ENCODE measurements at regions not wholly inside any gene's neighbourhood (a gene's known extent, or its start where the extent isn't known, plus 50 kb on each side); places are given as distances from the start of the nearest gene placed in this dataset.

DNA sequence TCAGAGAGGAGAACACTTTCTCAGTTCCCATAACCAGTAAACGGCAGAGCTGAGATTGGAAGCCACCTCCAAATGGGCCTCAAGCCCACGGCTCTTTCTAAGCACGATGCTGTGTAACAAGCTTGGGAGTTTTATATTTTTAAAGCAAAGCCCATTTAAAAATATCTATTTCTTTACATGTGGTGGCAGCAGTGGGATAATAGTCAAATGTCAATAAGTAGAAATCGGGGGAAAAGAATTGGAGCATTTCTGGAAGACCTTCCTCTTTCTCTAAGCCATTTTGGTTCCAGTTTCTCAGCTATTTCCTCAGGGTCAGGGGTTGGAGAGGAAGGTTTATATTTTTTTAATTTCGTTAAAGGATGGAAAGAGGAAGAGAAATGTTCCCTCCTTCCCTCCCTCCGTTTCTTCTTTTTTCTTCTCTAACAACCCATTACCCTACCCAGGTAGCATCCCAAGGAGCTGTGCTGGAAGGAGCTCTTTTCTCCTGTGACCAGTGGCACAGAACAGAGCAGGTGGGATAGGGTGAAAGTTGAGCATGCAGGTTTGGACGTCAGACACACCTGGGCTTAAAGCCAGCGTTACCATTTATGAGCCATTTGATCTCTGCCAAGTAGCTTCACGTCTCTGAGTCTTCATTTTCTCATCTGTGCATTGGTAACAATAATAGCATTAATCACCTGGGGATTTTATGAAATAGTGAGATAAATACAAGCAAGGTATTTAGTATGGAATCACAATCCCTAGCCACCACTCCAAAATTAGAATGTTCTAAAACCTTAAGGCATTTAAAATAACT, 515.7 kb downstream of the RPS24 start:
- Histone ChIP-seq H4K8ac (ENCODE audit: low read depth, low read length) (no peak overlapping the region), H3K36me3 (ENCODE audit: control insufficient read depth, insufficient read depth, low read length) (no peaks in the 10 kb centered on the region), H4K5ac (ENCODE audit: low read length) (no peak overlapping the region), H2BK120ac (ENCODE audit: low read depth, low read length) (no peak overlapping the region), H3K4ac (ENCODE audit: low read depth, low read length) (no peak overlapping the region), H3K23ac (ENCODE audit: low read length) (no peak overlapping the region), H2BK15ac (replicated peaks; ENCODE audit: low read depth) (no peak overlapping the region), H3K56ac (ENCODE audit: low read length) (no peak overlapping the region), H3K27ac (ENCODE audit: low read depth, low read length) (no peak overlapping the region), H3K4me2 (ENCODE audit: low read length) (no peak overlapping the region), H2BK5ac (ENCODE audit: low read length) (no peak overlapping the region), H2AK5ac (ENCODE audit: low read length) (no peak overlapping the region), H3K9ac (ENCODE audit: low read length) (no peak overlapping the region), H3K79me1 (ENCODE audit: low read length) (no peaks in the 10 kb centered on the region), H3K4me3 (ENCODE audit: low read length) (no peak overlapping the region), H3K18ac (ENCODE audit: low read length) (no peak overlapping the region), H3K4me1 (ENCODE audit: control insufficient read depth, low read depth, low read length) (peaks cover 17% of the 10 kb centered on the region), H3K79me2 (ENCODE audit: control insufficient read depth, insufficient read depth, low read length) (no peaks in the 10 kb centered on the region), H3K27me3 (ENCODE audit: insufficient read depth, low read length, poor library complexity) (no peaks in the 10 kb centered on the region)
- WGBS (ENCODE audit: extremely low coverage, insufficient coverage, low lambda C conversion rate) = no CpG with 5 or more reads among the region's 9 CpGs
- DNase-seq = no peak

- Histone ChIP-seq H2AK5ac (ENCODE audit: low read length) (no peak overlapping the region), H3K4me1 (ENCODE audit: control insufficient read depth, low read depth, low read length) (peaks cover 17% of the 10 kb centered on the region), H3K4ac (ENCODE audit: low read depth, low read length) (no peak overlapping the region), H3K36me3 (ENCODE audit: control insufficient read depth, insufficient read depth, low read length) (no peaks in the 10 kb centered on the region), H3K79me1 (ENCODE audit: low read length) (no peaks in the 10 kb centered on the region), H3K4me2 (ENCODE audit: low read length) (no peak overlapping the region), H2BK120ac (ENCODE audit: low read depth, low read length) (no peak overlapping the region), H4K5ac (ENCODE audit: low read length) (no peak overlapping the region), H3K79me2 (ENCODE audit: control insufficient read depth, insufficient read depth, low read length) (no peaks in the 10 kb centered on the region), H3K18ac (ENCODE audit: low read length) (no peak overlapping the region), H2BK15ac (replicated peaks; ENCODE audit: low read depth) (no peak overlapping the region), H3K56ac (ENCODE audit: low read length) (no peak overlapping the region), H3K27me3 (ENCODE audit: insufficient read depth, low read length, poor library complexity) (no peaks in the 10 kb centered on the region), H4K8ac (ENCODE audit: low read depth, low read length) (no peak overlapping the region), H2BK5ac (ENCODE audit: low read length) (no peak overlapping the region), H3K4me3 (ENCODE audit: low read length) (no peak overlapping the region), H3K27ac (ENCODE audit: low read depth, low read length) (no peak overlapping the region), H3K9ac (ENCODE audit: low read length) (no peak overlapping the region), H3K23ac (ENCODE audit: low read length) (no peak overlapping the region)
- WGBS (ENCODE audit: extremely low coverage, insufficient coverage, low lambda C conversion rate) = no CpG with 5 or more reads among the region's 4 CpGs
- DNase-seq = no peak
Observed at GRCh38 chr10:78550090-78550489, 516.4 kb downstream of the RPS24 start.

DNA sequence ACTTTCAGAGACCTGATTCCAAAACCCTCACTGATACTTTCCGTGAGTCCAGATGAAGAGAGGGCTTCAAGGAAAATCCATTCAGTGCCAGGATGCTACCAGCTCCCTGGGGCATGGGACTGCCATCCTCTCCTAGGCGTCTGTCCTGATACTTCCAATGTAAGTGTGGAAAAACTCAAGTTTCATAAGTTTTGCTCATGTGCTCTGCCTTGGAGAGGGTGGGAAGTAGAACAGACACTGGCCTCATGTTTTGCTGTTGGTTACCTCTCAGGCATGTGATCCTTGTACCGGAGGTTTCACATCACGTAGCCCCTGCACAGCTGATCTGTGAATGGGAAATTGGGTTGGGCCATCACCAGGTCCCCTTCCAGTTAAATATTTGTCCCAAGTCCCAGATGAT, 517.1 kb downstream of the RPS24 start:
- Histone ChIP-seq H4K5ac (ENCODE audit: low read length) (no peak overlapping the region), H3K4ac (ENCODE audit: low read depth, low read length) (no peak overlapping the region), H3K9ac (ENCODE audit: low read length) (no peak overlapping the region), H3K4me2 (ENCODE audit: low read length) (no peak overlapping the region), H2BK5ac (ENCODE audit: low read length) (no peak overlapping the region), H3K36me3 (ENCODE audit: control insufficient read depth, insufficient read depth, low read length) (no peaks in the 10 kb centered on the region), H3K56ac (ENCODE audit: low read length) (no peak overlapping the region), H2AK5ac (ENCODE audit: low read length) (no peak overlapping the region), H3K27ac (ENCODE audit: low read depth, low read length) (no peak overlapping the region), H2BK15ac (replicated peaks; ENCODE audit: low read depth) (no peak overlapping the region), H3K79me2 (ENCODE audit: control insufficient read depth, insufficient read depth, low read length) (no peaks in the 10 kb centered on the region), H3K4me3 (ENCODE audit: low read length) (no peak overlapping the region), H4K8ac (ENCODE audit: low read depth, low read length) (no peak overlapping the region), H3K18ac (ENCODE audit: low read length) (no peak overlapping the region), H2BK120ac (ENCODE audit: low read depth, low read length) (no peak overlapping the region), H3K4me1 (ENCODE audit: control insufficient read depth, low read depth, low read length) (peaks cover 17% of the 10 kb centered on the region), H3K27me3 (ENCODE audit: insufficient read depth, low read length, poor library complexity) (no peaks in the 10 kb centered on the region), H3K23ac (ENCODE audit: low read length) (no peak overlapping the region), H3K79me1 (ENCODE audit: low read length) (no peaks in the 10 kb centered on the region)
- no peak for DNase-seq
- no CpG with 5 or more reads among the region's 4 CpGs for WGBS (ENCODE audit: extremely low coverage, insufficient coverage, low lambda C conversion rate)

DNA sequence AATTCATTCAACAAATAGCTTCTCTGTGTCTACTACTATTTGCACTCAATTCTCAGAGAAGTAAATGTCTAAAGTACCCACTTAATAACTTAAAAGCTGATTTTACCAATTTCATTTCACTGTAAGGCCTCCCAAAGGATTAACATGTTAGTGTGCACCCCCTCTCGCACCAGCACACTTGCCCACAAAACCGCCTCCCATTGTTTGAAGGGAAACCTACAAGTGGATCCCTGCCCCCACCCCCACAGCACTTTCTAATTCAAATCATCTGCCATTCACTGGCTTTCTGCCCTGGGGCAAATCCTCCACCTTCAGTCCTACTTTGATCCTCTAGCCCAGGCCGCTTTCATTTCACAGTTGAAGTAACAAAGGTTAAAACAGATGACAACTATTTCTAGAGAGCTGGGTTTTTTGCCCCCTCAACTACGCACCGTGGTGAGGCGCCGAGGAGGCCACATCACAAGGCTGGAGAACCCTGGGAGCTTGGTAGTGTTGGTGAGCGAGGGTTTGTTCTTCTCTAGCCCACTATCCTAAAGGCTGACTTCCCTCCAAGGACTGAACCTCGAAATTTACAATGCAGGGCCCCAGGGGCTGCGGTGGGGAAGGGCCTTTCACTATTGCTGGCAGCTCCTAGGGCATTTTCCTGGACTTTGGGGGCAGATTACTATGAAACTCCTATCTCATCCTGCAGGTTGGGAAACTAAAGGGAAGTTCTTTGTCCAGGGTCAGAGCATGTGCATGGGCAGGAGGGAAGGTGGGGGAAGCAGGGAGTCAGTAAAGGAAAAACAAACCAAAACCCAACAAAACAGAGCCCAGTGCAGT, 517.4 kb upstream of the ZMIZ1 start:
- Histone ChIP-seq H3K56ac (ENCODE audit: low read length) (peak overlapping the region; percentile 60), H3K4ac (ENCODE audit: low read depth, low read length) (peak overlapping the region; percentile 89), H3K4me3 (ENCODE audit: low read length) (no peak overlapping the region), H2AK5ac (ENCODE audit: low read length) (no peak overlapping the region), H3K18ac (ENCODE audit: low read length) (peak overlapping the region; percentile 73), H2BK15ac (replicated peaks; ENCODE audit: low read depth) (no peak overlapping the region), H3K27ac (ENCODE audit: low read depth, low read length) (peak overlapping the region; percentile 53), H3K79me2 (ENCODE audit: control insufficient read depth, insufficient read depth, low read length) (no peaks in the 10 kb centered on the region), H3K9ac (ENCODE audit: low read length) (no peak overlapping the region), H3K27me3 (ENCODE audit: insufficient read depth, low read length, poor library complexity) (no peaks in the 10 kb centered on the region), H3K4me2 (ENCODE audit: low read length) (no peak overlapping the region), H4K5ac (ENCODE audit: low read length) (no peak overlapping the region), H2BK5ac (ENCODE audit: low read length) (peak overlapping the region; percentile 20), H3K23ac (ENCODE audit: low read length) (no peak overlapping the region), H2BK120ac (ENCODE audit: low read depth, low read length) (peak overlapping the region; percentile 7), H3K4me1 (ENCODE audit: control insufficient read depth, low read depth, low read length) (peaks cover 17% of the 10 kb centered on the region), H3K36me3 (ENCODE audit: control insufficient read depth, insufficient read depth, low read length) (no peaks in the 10 kb centered on the region), H3K79me1 (ENCODE audit: low read length) (no peaks in the 10 kb centered on the region), H4K8ac (ENCODE audit: low read depth, low read length) (no peak overlapping the region)
- peak; percentile 84 for DNase-seq
- no CpG with 5 or more reads among the region's 10 CpGs for WGBS (ENCODE audit: extremely low coverage, insufficient coverage, low lambda C conversion rate)

- whole genome bisulfite sequencing (ENCODE audit: extremely low coverage, insufficient coverage, low lambda C conversion rate) = no CpG with 5 or more reads among the region's 7 CpGs
- Histone ChIP-seq H2AK5ac (ENCODE audit: low read length) (peak overlapping the region; percentile 44), H3K4me3 (ENCODE audit: low read length) (no peak overlapping the region), H3K56ac (ENCODE audit: low read length) (peak overlapping the region; percentile 60), H3K4me1 (ENCODE audit: control insufficient read depth, low read depth, low read length) (peaks cover 17% of the 10 kb centered on the region), H2BK15ac (replicated peaks; ENCODE audit: low read depth) (no peak overlapping the region), H4K8ac (ENCODE audit: low read depth, low read length) (no peak overlapping the region), H3K27ac (ENCODE audit: low read depth, low read length) (peak overlapping the region; percentile 53), H3K23ac (ENCODE audit: low read length) (no peak overlapping the region), H3K79me1 (ENCODE audit: low read length) (no peaks in the 10 kb centered on the region), H3K18ac (ENCODE audit: low read length) (peak overlapping the region; percentile 73), H3K4ac (ENCODE audit: low read depth, low read length) (no peak overlapping the region), H3K27me3 (ENCODE audit: insufficient read depth, low read length, poor library complexity) (no peaks in the 10 kb centered on the region), H4K5ac (ENCODE audit: low read length) (no peak overlapping the region), H3K9ac (ENCODE audit: low read length) (no peak overlapping the region), H3K36me3 (ENCODE audit: control insufficient read depth, insufficient read depth, low read length) (no peaks in the 10 kb centered on the region), H2BK5ac (ENCODE audit: low read length) (no peak overlapping the region), H3K79me2 (ENCODE audit: control insufficient read depth, insufficient read depth, low read length) (no peaks in the 10 kb centered on the region), H2BK120ac (ENCODE audit: low read depth, low read length) (no peak overlapping the region), H3K4me2 (ENCODE audit: low read length) (no peak overlapping the region)
- DNase-seq = peak; percentile 72
Observed at GRCh38 chr10:78552261-78552811, 516.4 kb upstream of the ZMIZ1 start.

Data from mesendoderm (in vitro differentiated cells).